ENCODE measurements at regions not wholly inside any gene's neighbourhood (a gene's known extent, or its start where the extent isn't known, plus 50 kb on each side); places are given as distances from the start of the nearest gene placed in this dataset.

- Histone ChIP-seq H3K27ac (ENCODE audit: insufficient read depth, low read length, poor library complexity, severe bottlenecking) (no peak overlapping the region), H3K27me3 (ENCODE audit: control insufficient read depth, insufficient read depth, low read length) (no peaks in the 10 kb centered on the region), H3K36me3 (ENCODE audit: control insufficient read depth, insufficient read depth, low read length) (no peaks in the 10 kb centered on the region), H3K4me3 (ENCODE audit: low read depth, low read length) (no peak overlapping the region), H3K4me1 (ENCODE audit: control insufficient read depth, insufficient read depth, low read length, poor library complexity, severe bottlenecking) (no peaks in the 10 kb centered on the region), H3K9me3 (ENCODE audit: control insufficient read depth in 2 of 2, low read length in 2 of 2) (no peaks in the 10 kb centered on the region)
- Mint-ChIP-seq H3K27me3 (no peaks in the 10 kb centered on the region), H3K36me3 (no peaks in the 10 kb centered on the region), H3K4me3 (no peak overlapping the region), H3K27ac (no peak overlapping the region), H3K4me1 (no peaks in the 10 kb centered on the region), H3K9me3 (peaks cover 1 to 12% (median 8%) of the 10 kb centered on the region in 7 donors)
- ATAC-seq (ENCODE audit: low read depth in 2 of 2) (no peak), DNase-seq (no peak)
Observed at GRCh38 chr14:85242666-85243065, 287.3 kb upstream of the FLRT2 start.

DNA sequence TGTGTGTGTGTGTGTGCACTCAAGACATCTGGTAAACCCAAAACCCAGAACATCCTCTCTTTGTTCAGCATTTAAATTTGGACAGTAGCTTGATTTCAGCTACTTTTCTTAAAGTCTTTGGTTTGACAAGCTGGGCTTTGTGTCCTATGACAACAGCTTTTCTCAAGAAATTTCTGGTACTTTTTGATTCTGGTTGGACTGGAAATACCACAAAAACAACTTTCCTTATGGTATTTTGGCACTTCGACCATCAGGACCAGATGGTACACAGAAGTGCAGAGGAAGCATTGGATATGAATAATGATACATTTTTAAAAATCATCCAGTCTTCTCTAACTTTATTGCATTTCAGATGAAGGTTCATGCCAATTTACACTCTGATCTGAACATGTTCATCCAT, 286.6 kb upstream of the FLRT2 start:
- no peak overlapping the region for H3K27ac Mint-ChIP-seq
- ATAC-seq (ENCODE audit: low read depth in 2 of 2) (no peak), DNase-seq (no peak)
- H3K4me1 Mint-ChIP-seq, result no peaks in the 10 kb centered on the region
- H3K4me3 Mint-ChIP-seq, result no peak overlapping the region
- Histone ChIP-seq H3K4me3 (ENCODE audit: low read depth, low read length) (no peak overlapping the region), H3K4me1 (ENCODE audit: control insufficient read depth, insufficient read depth, low read length, poor library complexity, severe bottlenecking) (no peaks in the 10 kb centered on the region), H3K36me3 (ENCODE audit: control insufficient read depth, insufficient read depth, low read length) (no peaks in the 10 kb centered on the region), H3K9me3 (ENCODE audit: control insufficient read depth in 2 of 2, low read length in 2 of 2) (no peaks in the 10 kb centered on the region), H3K27me3 (ENCODE audit: control insufficient read depth, insufficient read depth, low read length) (no peaks in the 10 kb centered on the region), H3K27ac (ENCODE audit: insufficient read depth, low read length, poor library complexity, severe bottlenecking) (no peak overlapping the region)
- no peaks in the 10 kb centered on the region for H3K36me3 Mint-ChIP-seq
- peaks cover 1 to 12% (median 8%) of the 10 kb centered on the region in 7 donors for H3K9me3 Mint-ChIP-seq
- H3K27me3 Mint-ChIP-seq, result no peaks in the 10 kb centered on the region

DNA sequence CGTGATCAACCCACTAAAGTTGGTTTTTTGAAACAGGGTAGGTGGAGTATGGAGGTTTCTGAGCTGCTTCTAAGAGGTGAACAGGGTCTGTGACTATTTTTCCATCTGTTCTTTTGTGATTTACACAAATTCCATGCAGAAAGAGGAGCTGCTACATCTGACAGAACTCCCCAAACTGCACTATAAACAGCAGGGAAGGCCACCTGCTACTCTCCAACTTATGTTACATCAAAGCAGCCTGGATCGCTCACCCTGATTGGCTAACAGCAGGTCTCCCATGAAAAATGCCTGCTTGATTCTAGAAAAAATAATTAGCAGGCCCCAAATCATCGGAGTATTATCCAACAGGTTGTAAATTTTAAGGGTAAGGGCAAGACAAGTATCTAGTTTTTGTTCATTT, 282.9 kb upstream of the FLRT2 start:
- Mint-ChIP-seq H3K9me3 (peaks cover 3 to 12% (median 9%) of the 10 kb centered on the region in 7 donors), H3K27ac (no peak overlapping the region), H3K4me1 (no peaks in the 10 kb centered on the region), H3K36me3 (no peaks in the 10 kb centered on the region), H3K27me3 (no peaks in the 10 kb centered on the region), H3K4me3 (no peak overlapping the region)
- H3K36me3 ChIP-seq (ENCODE audit: control insufficient read depth, insufficient read depth, low read length), result no peaks in the 10 kb centered on the region
- no peak overlapping the region for H3K4me3 ChIP-seq (ENCODE audit: low read depth, low read length)
- no peaks in the 10 kb centered on the region for H3K27me3 ChIP-seq (ENCODE audit: control insufficient read depth, insufficient read depth, low read length)
- no peak overlapping the region for H3K27ac ChIP-seq (ENCODE audit: insufficient read depth, low read length, poor library complexity, severe bottlenecking)
- peaks cover 0 to 5% of the 10 kb centered on the region in 2 experiments for H3K9me3 ChIP-seq (ENCODE audit: control insufficient read depth in 2 of 2, low read length in 2 of 2)
- H3K4me1 ChIP-seq (ENCODE audit: control insufficient read depth, insufficient read depth, low read length, poor library complexity, severe bottlenecking), result no peaks in the 10 kb centered on the region
- no peak for DNase-seq
- ATAC-seq (ENCODE audit: low read depth in 2 of 2), result no peak

- no peak overlapping the region for H3K4me3 Mint-ChIP-seq
- no peaks in the 10 kb centered on the region for H3K4me1 Mint-ChIP-seq
Observed at GRCh38 chr14:85248881-85249635, 280.9 kb upstream of the FLRT2 start.

GRCh38 chr14:85250414-85251189, 279.3 kb upstream of the FLRT2 start:
- Mint-ChIP-seq H3K27ac (no peak overlapping the region), H3K36me3 (no peaks in the 10 kb centered on the region), H3K4me3 (no peak overlapping the region), H3K9me3 (peaks cover 3 to 15% (median 7%) of the 10 kb centered on the region in 7 donors), H3K27me3 (no peaks in the 10 kb centered on the region), H3K4me1 (no peaks in the 10 kb centered on the region)
- Histone ChIP-seq H3K4me1 (ENCODE audit: control insufficient read depth, insufficient read depth, low read length, poor library complexity, severe bottlenecking) (no peaks in the 10 kb centered on the region), H3K27me3 (ENCODE audit: control insufficient read depth, insufficient read depth, low read length) (no peaks in the 10 kb centered on the region), H3K36me3 (ENCODE audit: control insufficient read depth, insufficient read depth, low read length) (no peaks in the 10 kb centered on the region), H3K4me3 (ENCODE audit: low read depth, low read length) (no peak overlapping the region), H3K9me3 (ENCODE audit: control insufficient read depth in 2 of 2, low read length in 2 of 2) (peaks cover 0 to 10% of the 10 kb centered on the region in 2 experiments), H3K27ac (ENCODE audit: insufficient read depth, low read length, poor library complexity, severe bottlenecking) (no peak overlapping the region)
- ATAC-seq (ENCODE audit: low read depth in 2 of 2) (no peak), DNase-seq (no peak)

More at GRCh38 chr14:85248881-85249635, 280.9 kb upstream of the FLRT2 start:
- H3K4me3 ChIP-seq (ENCODE audit: low read depth, low read length), result no peak overlapping the region
- H3K9me3 ChIP-seq (ENCODE audit: control insufficient read depth in 2 of 2, low read length in 2 of 2), result peaks cover 0 to 10% of the 10 kb centered on the region in 2 experiments
- H3K27ac ChIP-seq (ENCODE audit: insufficient read depth, low read length, poor library complexity, severe bottlenecking), result no peak overlapping the region
- Mint-ChIP-seq H3K27me3 (no peaks in the 10 kb centered on the region), H3K27ac (no peak overlapping the region), H3K36me3 (no peaks in the 10 kb centered on the region), H3K9me3 (peaks cover 3 to 12% (median 7%) of the 10 kb centered on the region in 7 donors)
- ATAC-seq (ENCODE audit: low read depth in 2 of 2) (no peak), DNase-seq (no peak)
- H3K27me3 ChIP-seq (ENCODE audit: control insufficient read depth, insufficient read depth, low read length), result no peaks in the 10 kb centered on the region
- no peaks in the 10 kb centered on the region for H3K36me3 ChIP-seq (ENCODE audit: control insufficient read depth, insufficient read depth, low read length)
- no peaks in the 10 kb centered on the region for H3K4me1 ChIP-seq (ENCODE audit: control insufficient read depth, insufficient read depth, low read length, poor library complexity, severe bottlenecking)

DNA sequence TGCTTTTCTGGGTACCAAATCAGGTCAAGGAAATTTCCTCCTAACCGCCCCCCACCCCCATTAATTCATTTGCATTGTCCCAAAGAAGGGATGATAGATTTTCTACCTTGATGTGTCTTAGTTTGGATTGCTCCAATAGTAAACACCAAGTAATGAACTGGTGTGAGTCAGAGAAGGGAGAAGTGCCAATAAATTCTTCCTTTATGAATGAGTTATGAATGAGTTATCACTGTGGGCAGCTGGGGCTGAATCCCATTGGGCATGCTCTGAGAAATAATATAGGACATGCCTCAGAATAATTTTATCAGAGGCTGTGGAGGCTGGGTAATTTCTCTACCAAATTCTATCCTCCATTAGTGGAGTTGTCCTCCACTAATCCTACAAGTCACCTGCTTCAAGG, 277.9 kb upstream of the FLRT2 start:
- H3K27me3 Mint-ChIP-seq, result no peaks in the 10 kb centered on the region

GRCh38 chr14:85254711-85255110, 275.2 kb upstream of the FLRT2 start:
- DNase-seq (no peak), ATAC-seq (ENCODE audit: low read depth in 2 of 2) (no peak)
- Mint-ChIP-seq H3K4me1 (no peaks in the 10 kb centered on the region), H3K9me3 (peaks cover 0 to 30% (median 5%) of the 10 kb centered on the region in 7 donors), H3K4me3 (no peak overlapping the region), H3K27ac (no peak overlapping the region), H3K36me3 (no peaks in the 10 kb centered on the region), H3K27me3 (no peaks in the 10 kb centered on the region)
- Histone ChIP-seq H3K9me3 (ENCODE audit: control insufficient read depth in 2 of 2, low read length in 2 of 2) (peaks cover 5% of the 10 kb centered on the region in 2 experiments), H3K4me1 (ENCODE audit: control insufficient read depth, insufficient read depth, low read length, poor library complexity, severe bottlenecking) (no peaks in the 10 kb centered on the region), H3K36me3 (ENCODE audit: control insufficient read depth, insufficient read depth, low read length) (no peaks in the 10 kb centered on the region), H3K27ac (ENCODE audit: insufficient read depth, low read length, poor library complexity, severe bottlenecking) (no peak overlapping the region), H3K4me3 (ENCODE audit: low read depth, low read length) (no peak overlapping the region), H3K27me3 (ENCODE audit: control insufficient read depth, insufficient read depth, low read length) (no peaks in the 10 kb centered on the region)

More for the DNA sequence above, 277.9 kb upstream of the FLRT2 start:
- no peak overlapping the region for H3K4me3 ChIP-seq (ENCODE audit: low read depth, low read length)
- H3K9me3 Mint-ChIP-seq, result peaks cover 0 to 14% (median 4%) of the 10 kb centered on the region in 7 donors
- H3K27me3 ChIP-seq (ENCODE audit: control insufficient read depth, insufficient read depth, low read length), result no peaks in the 10 kb centered on the region
- H3K36me3 Mint-ChIP-seq, result no peaks in the 10 kb centered on the region
- no peaks in the 10 kb centered on the region for H3K4me1 ChIP-seq (ENCODE audit: control insufficient read depth, insufficient read depth, low read length, poor library complexity, severe bottlenecking)
- no peaks in the 10 kb centered on the region for H3K36me3 ChIP-seq (ENCODE audit: control insufficient read depth, insufficient read depth, low read length)
- H3K4me3 Mint-ChIP-seq, result no peak overlapping the region
- no peak overlapping the region for H3K27ac Mint-ChIP-seq
- H3K9me3 ChIP-seq (ENCODE audit: control insufficient read depth in 2 of 2, low read length in 2 of 2), result peaks cover 0 to 10% of the 10 kb centered on the region in 2 experiments
- ATAC-seq (ENCODE audit: low read depth in 2 of 2) (no peak), DNase-seq (no peak)
- no peaks in the 10 kb centered on the region for H3K4me1 Mint-ChIP-seq
- H3K27ac ChIP-seq (ENCODE audit: insufficient read depth, low read length, poor library complexity, severe bottlenecking), result no peak overlapping the region
